Activated T-helper 9 cell treated with anti-CD3 and anti-CD28 coated beads, Interleukin-2, amount 50 U/mL, for 16 hours (primary cell): ENCODE measurements at regions not wholly inside any gene's neighbourhood (a gene's known extent, or its start where the extent isn't known, plus 50 kb on each side); places are given as distances from the start of the nearest gene placed in this dataset.
A peak's percentile ranks its signal among the peaks of the same experiment; 100 is the strongest.
"Not testable (repeated sequence)": the region's sequence is repeated elsewhere in the genome, so short reads cannot be mapped to it uniquely, and the experiment has no call there.

ENCODE experiments used
- DNase-seq: peaks from one replicate; pipeline ENCODE4 v3.0.0-alpha.2; 2020; ENCODE audit warnings: low read depth

GRCh38 chr13:72657379-72657778 is 70.0 kb downstream of the MZT1 start:
- DNase-seq, result no peak

GRCh38 chr13:72656357-72656756 is 71.1 kb downstream of the MZT1 start:
- DNase-seq, result no peak

GRCh38 chr13:72653506-72653905 is 73.9 kb downstream of the MZT1 start:
- DNase-seq, result no peak

- no peak for DNase-seq
Measured at GRCh38 chr13:72652681-72653080, 74.7 kb downstream of the MZT1 start.

GRCh38 chr13:72651144-72651543 is 76.3 kb downstream of the MZT1 start:
- DNase-seq, result no peak

- no peak for DNase-seq
Measured at GRCh38 chr13:72650051-72650700, 77.3 kb downstream of the MZT1 start.

GRCh38 chr13:72648513-72649065 is 78.8 kb downstream of the MZT1 start:
- DNase-seq, result no peak

GRCh38 chr13:72647422-72647821 is 80.0 kb downstream of the MZT1 start:
- no peak for DNase-seq

GRCh38 chr13:72645521-72645920 is 81.9 kb downstream of the MZT1 start:
- no peak for DNase-seq

GRCh38 chr13:72643311-72643989 is 84.0 kb downstream of the MZT1 start:
- DNase-seq, result peak; percentile 4

- DNase-seq, result no peak
Measured at GRCh38 chr13:72639377-72639776, 88.1 kb downstream of the MZT1 start.

- DNase-seq, result no peak
Measured at GRCh38 chr13:72638059-72638815, 89.2 kb downstream of the MZT1 start.

GRCh38 chr13:72637561-72637960 is 89.9 kb downstream of the MZT1 start:
- DNase-seq, result no peak

GRCh38 chr13:72634859-72635258 is 92.6 kb downstream of the MZT1 start:
- no peak for DNase-seq

GRCh38 chr13:72622546-72622945 is 104.9 kb downstream of the MZT1 start:
- DNase-seq, result no peak

- DNase-seq, result no peak
Measured at GRCh38 chr13:72620874-72621273, 106.6 kb downstream of the MZT1 start.

- DNase-seq, result no peak
Measured at GRCh38 chr13:72617951-72618350, 109.5 kb downstream of the MZT1 start.

- DNase-seq, result no peak
Measured at GRCh38 chr13:72617186-72617585, 110.2 kb downstream of the MZT1 start.

GRCh38 chr13:72610251-72610891 is 117.1 kb downstream of the MZT1 start:
- not testable (repeated sequence) for DNase-seq

GRCh38 chr13:72599178-72599743 is 128.2 kb downstream of the MZT1 start:
- DNase-seq, result no peak

- no peak for DNase-seq
Measured at GRCh38 chr13:72590091-72590740, 137.2 kb downstream of the MZT1 start.
